Skeletal muscle cell (primary cell): ENCODE measurements at regions not wholly inside any gene's neighbourhood (a gene's known extent, or its start where the extent isn't known, plus 50 kb on each side); places are given as distances from the start of the nearest gene placed in this dataset.

Experiments used
- DNase-seq: peaks from one replicate; pipeline ENCODE4 v3.0.0-alpha.2; 2010; ENCODE audit warnings: low read depth
- H3K4me3 ChIP-seq: 2 replicates; pipeline ENCODE4 v1.5.1; 2011; ENCODE audit warnings: low read depth, mild to moderate bottlenecking, control low read depth, low read length, moderate library complexity

DNA sequence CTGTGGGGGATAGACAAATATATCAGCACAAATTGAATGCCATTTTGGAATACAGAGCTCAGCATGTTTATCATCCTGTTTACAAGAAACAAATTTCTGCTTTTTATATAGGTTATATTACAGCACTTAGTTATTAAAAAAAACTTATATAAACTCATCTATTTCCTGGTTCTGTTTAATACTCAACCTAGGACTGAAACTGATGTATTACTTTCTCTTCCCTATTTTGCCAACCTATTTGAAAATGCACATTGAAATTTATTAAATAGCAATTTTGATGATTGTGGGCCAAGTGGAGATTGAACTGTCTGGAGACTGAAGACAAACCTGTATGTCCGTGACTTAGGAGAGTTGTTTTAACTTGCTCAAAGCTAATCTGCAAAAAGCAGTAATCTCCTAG, 288.3 kb upstream of the ANO3 start:
- no peak overlapping the region for H3K4me3 ChIP-seq

GRCh38 chr11:26044389-26044788, 287.5 kb upstream of the ANO3 start:
- no peak for DNase-seq
- H3K4me3 ChIP-seq, result no peak overlapping the region

More for the DNA sequence above, 288.3 kb upstream of the ANO3 start:
- no peak for DNase-seq

DNA sequence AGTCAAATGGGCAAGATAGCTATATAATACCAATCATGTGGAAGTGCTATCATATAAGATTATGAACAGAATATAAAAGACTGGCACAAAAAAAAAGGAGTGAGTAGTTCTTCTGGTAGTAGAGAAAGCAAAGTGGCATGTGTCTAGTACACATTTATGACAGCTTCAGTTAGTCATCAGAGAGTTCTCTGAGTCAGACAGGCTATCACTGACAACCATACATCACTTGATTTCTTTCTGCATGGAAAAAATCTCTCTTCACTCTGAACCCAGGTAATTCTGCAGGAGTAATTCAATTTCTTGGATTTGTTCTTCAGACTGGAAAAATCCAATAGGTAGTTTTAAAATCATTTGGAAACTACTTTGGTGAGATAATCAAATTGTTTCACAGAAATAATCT, 286.8 kb upstream of the ANO3 start:
- no peak for DNase-seq
- no peak overlapping the region for H3K4me3 ChIP-seq

- DNase-seq, result no peak
- H3K4me3 ChIP-seq, result no peak overlapping the region
Measured at GRCh38 chr11:26048271-26048670, 283.7 kb upstream of the ANO3 start.

DNA sequence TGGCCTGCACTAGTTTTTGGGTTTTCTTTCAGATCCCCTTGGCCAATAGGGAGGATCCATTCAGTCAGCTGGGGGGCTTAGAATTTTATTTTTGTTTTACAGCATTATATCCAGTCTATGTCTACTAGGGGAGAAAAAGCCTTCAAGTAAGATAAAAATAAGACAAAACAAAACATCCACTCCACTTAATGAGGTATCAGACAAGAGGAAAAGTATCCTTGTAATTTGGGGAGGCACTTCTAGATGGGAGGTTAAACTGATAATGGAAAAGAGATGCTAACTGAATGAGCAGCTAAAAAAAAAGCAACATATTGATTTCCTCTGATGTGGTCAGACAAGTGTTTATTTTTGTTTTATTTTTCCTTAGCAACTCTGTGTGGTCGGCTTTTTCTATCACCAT, 278.0 kb upstream of the ANO3 start:
- H3K4me3 ChIP-seq, result no peak overlapping the region
- DNase-seq, result no peak

GRCh38 chr11:26062660-26063059, 269.3 kb upstream of the ANO3 start:
- H3K4me3 ChIP-seq, result no peak overlapping the region
- DNase-seq, result no peak

DNA sequence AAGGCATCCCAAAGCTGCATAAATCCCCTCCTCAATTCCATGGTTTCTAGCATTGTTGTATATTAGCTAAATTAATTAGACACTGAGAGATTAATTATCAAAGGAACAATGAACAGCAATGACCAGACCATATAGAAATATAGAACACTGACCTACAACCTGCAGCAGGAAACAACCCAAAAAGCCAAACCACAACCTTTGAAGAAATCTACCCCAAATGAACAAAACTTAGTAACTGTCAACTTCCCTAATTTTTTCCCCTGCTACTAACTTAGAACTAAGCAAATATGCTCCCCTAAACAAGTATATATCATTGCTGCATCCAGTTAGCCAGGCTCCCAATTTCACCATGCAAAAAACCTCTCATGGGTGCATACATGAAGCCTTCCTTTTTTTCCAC, 268.0 kb upstream of the ANO3 start:
- H3K4me3 ChIP-seq, result no peak overlapping the region
- no peak for DNase-seq

DNA sequence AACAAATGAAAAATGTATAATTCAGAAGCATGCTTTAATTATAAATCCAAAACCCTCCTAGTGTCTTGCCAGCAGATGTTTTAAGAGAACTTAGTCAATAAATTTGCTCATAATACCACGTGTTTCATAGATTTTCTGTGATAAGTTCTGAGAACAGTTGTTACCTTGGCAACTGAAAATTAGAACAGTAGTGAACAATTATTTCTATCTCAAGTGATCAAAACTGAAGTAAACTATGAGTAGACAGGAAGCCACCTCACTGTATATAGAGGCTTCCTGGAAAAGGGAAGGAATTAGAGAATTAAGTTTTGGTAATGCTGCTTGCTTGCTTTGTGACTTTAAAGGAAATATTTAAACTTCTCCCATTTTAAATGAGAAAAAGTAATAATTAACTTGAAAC, 266.0 kb upstream of the ANO3 start:
- no peak overlapping the region for H3K4me3 ChIP-seq

GRCh38 chr11:26070714-26071380, 261.1 kb upstream of the ANO3 start:
- no peak overlapping the region for H3K4me3 ChIP-seq

More for the DNA sequence above, 266.0 kb upstream of the ANO3 start:
- DNase-seq, result no peak

DNA sequence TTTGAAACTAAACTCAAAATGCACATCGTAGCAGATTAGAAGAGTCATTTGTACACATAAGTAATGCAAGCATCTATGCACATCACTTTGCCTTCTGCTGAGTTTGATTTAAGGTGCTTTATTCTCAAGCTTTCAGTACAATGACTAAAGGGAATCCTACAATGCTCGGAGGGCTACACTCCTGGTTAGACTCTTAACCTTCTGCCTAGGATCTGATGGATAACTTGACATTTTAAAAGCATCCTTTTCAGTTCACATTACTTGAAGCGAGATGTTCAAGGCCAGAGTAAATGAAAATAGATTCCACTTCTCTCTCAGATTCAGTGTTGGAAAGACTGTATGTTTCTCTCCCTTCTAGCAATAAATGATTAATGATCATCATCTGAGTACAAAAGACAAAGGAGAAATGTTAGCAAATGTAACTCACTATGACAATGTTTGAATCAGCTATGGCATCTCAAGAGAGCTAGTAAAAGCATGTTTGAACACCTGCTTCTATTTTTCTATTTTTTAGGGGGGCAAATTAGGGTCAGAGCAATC, 259.2 kb upstream of the ANO3 start:
- no peak overlapping the region for H3K4me3 ChIP-seq
- DNase-seq, result no peak

More at GRCh38 chr11:26070714-26071380, 261.1 kb upstream of the ANO3 start:
- DNase-seq, result no peak

DNA sequence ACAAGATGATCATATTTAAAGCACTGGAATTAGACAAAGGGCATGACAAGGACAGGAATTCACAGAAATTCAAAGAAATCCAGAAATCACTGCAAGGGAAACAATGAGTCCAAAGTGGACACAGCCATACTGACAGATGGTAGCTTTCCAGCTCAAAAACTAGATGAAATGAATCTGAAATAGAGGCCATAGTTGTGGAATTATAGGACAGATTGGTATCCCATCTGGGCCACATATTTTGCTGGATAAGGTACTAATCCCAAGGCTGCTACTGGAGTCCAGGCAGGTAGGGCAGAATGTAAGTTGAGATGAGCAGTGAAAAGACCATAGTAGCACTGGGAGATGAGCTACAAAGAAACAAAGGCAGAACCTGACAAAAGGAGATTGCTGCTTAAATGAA, 258.3 kb upstream of the ANO3 start:
- no peak for DNase-seq
- H3K4me3 ChIP-seq, result no peak overlapping the region

- H3K4me3 ChIP-seq, result no peak overlapping the region
- no peak for DNase-seq
Measured at GRCh38 chr11:26076233-26076990, 255.5 kb upstream of the ANO3 start.

- H3K4me3 ChIP-seq, result no peak overlapping the region
- no peak for DNase-seq
Measured at GRCh38 chr11:26078231-26078821, 253.6 kb upstream of the ANO3 start.

- no peak for DNase-seq
- H3K4me3 ChIP-seq, result no peak overlapping the region
Measured at GRCh38 chr11:26084313-26084712, 247.6 kb upstream of the ANO3 start.

DNA sequence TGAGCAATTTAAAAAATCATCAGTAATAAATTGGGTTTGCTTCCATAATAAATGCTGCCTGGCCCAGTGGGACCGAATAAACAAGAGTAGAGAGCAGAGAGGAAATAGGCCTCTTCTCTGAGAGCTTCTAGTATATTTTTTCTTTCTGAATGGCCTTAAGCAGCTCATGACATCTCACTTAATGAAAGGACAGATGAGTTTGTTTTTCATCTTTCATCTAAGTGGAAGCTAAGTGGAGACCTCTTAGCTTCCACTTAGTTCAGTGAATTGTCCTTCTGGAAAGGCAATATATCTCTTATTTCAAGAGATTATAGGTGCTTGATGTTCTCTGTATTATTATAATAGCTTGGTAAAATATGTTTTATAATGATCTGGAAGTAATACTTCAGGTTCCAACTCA, 245.9 kb upstream of the ANO3 start:
- H3K4me3 ChIP-seq, result no peak overlapping the region
- no peak for DNase-seq

- no peak overlapping the region for H3K4me3 ChIP-seq
- no peak for DNase-seq
Measured at GRCh38 chr11:26087120-26087935, 244.6 kb upstream of the ANO3 start.

DNA sequence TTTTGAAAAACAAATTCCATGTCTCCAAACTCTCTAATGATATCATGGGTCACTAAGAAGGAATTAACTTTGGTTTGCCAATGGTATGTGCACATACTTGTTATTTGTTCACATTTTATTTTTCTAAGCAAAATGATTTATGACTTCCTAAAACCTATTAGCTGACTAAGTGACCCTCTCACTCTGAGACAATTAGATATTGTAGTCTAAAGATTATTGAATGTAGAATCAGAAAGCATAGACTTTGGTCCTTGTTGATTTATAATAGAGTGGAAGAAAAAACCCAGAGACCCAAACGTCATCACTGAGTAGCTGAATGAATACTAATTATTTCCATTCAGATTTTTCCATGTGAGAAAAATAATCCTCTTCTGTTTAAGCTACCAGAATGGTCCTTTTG, 243.5 kb upstream of the ANO3 start:
- no peak overlapping the region for H3K4me3 ChIP-seq
- peak; percentile 41 for DNase-seq

DNA sequence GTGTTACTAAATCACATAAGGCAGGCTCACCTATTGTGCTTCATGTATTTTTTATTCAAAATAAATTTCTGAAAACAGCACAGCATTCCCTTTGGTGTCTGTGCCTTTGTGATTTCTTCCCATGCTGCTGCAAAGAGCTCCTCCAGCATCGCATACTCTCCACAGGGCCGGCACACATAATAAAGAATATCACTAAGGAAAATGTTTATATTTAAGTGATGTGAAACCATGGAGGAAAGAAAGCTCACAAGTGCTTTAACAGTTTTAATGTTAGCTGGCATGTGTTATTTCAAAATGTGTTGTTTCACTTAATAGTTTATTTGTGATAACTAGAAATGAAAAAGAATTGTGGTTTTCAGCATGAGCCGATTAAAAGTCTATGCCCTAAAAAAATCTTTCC, 241.3 kb upstream of the ANO3 start:
- no peak for DNase-seq
- H3K4me3 ChIP-seq, result no peak overlapping the region

- H3K4me3 ChIP-seq, result no peak overlapping the region
- DNase-seq, result no peak
Measured at GRCh38 chr11:26093206-26093605, 238.7 kb upstream of the ANO3 start.

GRCh38 chr11:26095340-26095739, 236.6 kb upstream of the ANO3 start:
- H3K4me3 ChIP-seq, result no peak overlapping the region
- no peak for DNase-seq
